Ectodermal cell (in vitro differentiated cells): ENCODE measurements at regions not wholly inside any gene's neighbourhood (a gene's known extent, or its start where the extent isn't known, plus 50 kb on each side); places are given as distances from the start of the nearest gene placed in this dataset.

Experiments
- H3K27ac ChIP-seq: 2 replicates; pipeline ENCODE4 v1.7.0; 2013; ENCODE audit warnings: mild to moderate bottlenecking, low read depth, low read length; ENCODE audit not compliant: insufficient read depth, poor library complexity, severe bottlenecking
- H3K27me3 ChIP-seq: 2 replicates; pipeline ENCODE4 v1.7.0; 2013; ENCODE audit warnings: mild to moderate bottlenecking, low read length; ENCODE audit not compliant: insufficient read depth, control insufficient read depth, poor library complexity, severe bottlenecking
- H3K36me3 ChIP-seq: one replicate; pipeline ENCODE4 v1.7.0; 2013; ENCODE audit warnings: low read length; ENCODE audit not compliant: control insufficient read depth, insufficient read depth
- H3K4me1 ChIP-seq: one replicate; pipeline ENCODE4 v1.7.0; 2013; ENCODE audit warnings: low read length; ENCODE audit not compliant: control insufficient read depth, insufficient read depth
- H3K4me3 ChIP-seq: 2 replicates; pipeline ENCODE4 v1.7.0; 2013; ENCODE audit warnings: low read depth, low read length, control low read depth; ENCODE audit not compliant: insufficient read depth
- H3K9me3 ChIP-seq: 2 replicates; pipeline ENCODE4 v1.7.0; 2013; ENCODE audit warnings: mild to moderate bottlenecking, low read length, moderate library complexity; ENCODE audit not compliant: control insufficient read depth
- WGBS, 2 experiments: methylation state at CpG; one replicate each; pipeline ENCODE4 v1.1.7; 2013; ENCODE audit warnings: missing lambda C conversion rate in 2 of 2; 5-methylcytosine and 5-hydroxymethylcytosine counted together

- H3K4me1 ChIP-seq: no peaks in the 10 kb centered on the region
- no peaks in the 10 kb centered on the region for H3K36me3 ChIP-seq
- no peaks in the 10 kb centered on the region for H3K27me3 ChIP-seq
- WGBS, 2 experiments: 66 to 68% methylated on average over 6 of the region's 6 CpGs
- no peak overlapping the region for H3K4me3 ChIP-seq
- H3K27ac ChIP-seq: no peak overlapping the region
- H3K9me3 ChIP-seq: no peaks in the 10 kb centered on the region
Observed at GRCh38 chr18:10378688-10379420, 75.6 kb upstream of the APCDD1 start.

DNA sequence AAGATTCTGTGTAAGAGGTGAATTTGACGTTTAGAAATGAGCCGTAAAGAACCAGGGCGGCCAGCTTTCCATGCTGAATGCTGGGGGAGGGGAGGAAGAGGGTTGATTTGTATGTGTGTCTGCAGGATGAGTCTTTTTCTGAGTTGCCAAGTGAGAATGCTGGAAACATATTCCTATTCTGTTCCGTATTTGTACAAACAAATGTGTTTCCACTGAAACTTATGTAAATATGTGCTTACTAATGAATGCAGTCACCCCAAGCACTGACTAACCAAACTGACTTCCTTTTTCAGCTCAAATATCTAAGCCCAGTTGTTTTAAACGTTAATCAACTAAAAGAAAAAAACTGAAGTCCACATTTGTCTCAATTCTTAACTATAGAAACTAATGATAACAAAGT lies 74.9 kb upstream of the APCDD1 start:
- no peaks in the 10 kb centered on the region for H3K36me3 ChIP-seq
- H3K4me1 ChIP-seq: no peaks in the 10 kb centered on the region
- no peak overlapping the region for H3K27ac ChIP-seq
- no peak overlapping the region for H3K4me3 ChIP-seq
- H3K27me3 ChIP-seq: no peaks in the 10 kb centered on the region
- H3K9me3 ChIP-seq: no peaks in the 10 kb centered on the region
- WGBS, 2 experiments: 81 to 88% methylated on average over 5 of the region's 5 CpGs

DNA sequence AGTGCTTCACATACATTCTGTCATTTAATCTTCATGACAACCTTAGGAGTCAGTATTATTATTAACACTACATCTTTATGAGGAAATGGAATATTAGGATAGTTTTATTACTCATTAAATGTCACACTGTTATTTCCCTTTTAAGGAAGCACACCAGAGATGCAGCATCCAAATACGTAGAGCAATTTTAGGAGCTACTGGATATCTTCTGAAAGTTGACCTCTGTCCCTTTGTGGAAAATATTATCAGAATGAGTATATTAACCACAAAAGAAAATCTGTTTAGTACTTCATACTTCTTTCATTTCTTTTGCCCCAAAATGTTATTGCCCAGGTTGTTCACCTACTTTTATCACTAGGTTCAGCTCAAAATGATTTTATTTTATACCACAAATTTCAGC lies 72.9 kb upstream of the APCDD1 start:
- H3K27me3 ChIP-seq: no peaks in the 10 kb centered on the region
- no peak overlapping the region for H3K27ac ChIP-seq
- peaks cover 13% of the 10 kb centered on the region for H3K4me1 ChIP-seq
- no peaks in the 10 kb centered on the region for H3K36me3 ChIP-seq
- WGBS, 2 experiments: 78% methylated on average over 1 of the region's 1 CpG; no CpG with 5 or more reads in 1 of the 2 experiments
- no peaks in the 10 kb centered on the region for H3K9me3 ChIP-seq
- no peak overlapping the region for H3K4me3 ChIP-seq

- 85 to 91% methylated on average over 4 of the region's 4 CpGs for WGBS, 2 experiments
- no peak overlapping the region for H3K4me3 ChIP-seq
- no peaks in the 10 kb centered on the region for H3K36me3 ChIP-seq
- no peaks in the 10 kb centered on the region for H3K9me3 ChIP-seq
- peaks cover 13% of the 10 kb centered on the region for H3K4me1 ChIP-seq
- no peaks in the 10 kb centered on the region for H3K27me3 ChIP-seq
- H3K27ac ChIP-seq: no peak overlapping the region
Observed at GRCh38 chr18:10381951-10382350, 72.5 kb upstream of the APCDD1 start.

GRCh38 chr18:10386049-10386448 lies 68.4 kb upstream of the APCDD1 start:
- no peaks in the 10 kb centered on the region for H3K9me3 ChIP-seq
- no peak overlapping the region for H3K27ac ChIP-seq
- H3K36me3 ChIP-seq: no peaks in the 10 kb centered on the region
- 90 to 94% methylated on average over 4 of the region's 4 CpGs for WGBS, 2 experiments
- H3K4me1 ChIP-seq: peaks cover 13% of the 10 kb centered on the region
- H3K27me3 ChIP-seq: no peaks in the 10 kb centered on the region
- H3K4me3 ChIP-seq: no peak overlapping the region

GRCh38 chr18:10386956-10387355 lies 67.5 kb upstream of the APCDD1 start:
- peaks cover 13% of the 10 kb centered on the region for H3K4me1 ChIP-seq
- H3K4me3 ChIP-seq: no peak overlapping the region
- H3K36me3 ChIP-seq: no peaks in the 10 kb centered on the region
- no peaks in the 10 kb centered on the region for H3K9me3 ChIP-seq
- 97% methylated on average over 2 of the region's 2 CpGs for WGBS, 2 experiments
- H3K27me3 ChIP-seq: no peaks in the 10 kb centered on the region
- no peak overlapping the region for H3K27ac ChIP-seq

GRCh38 chr18:10387399-10387798 lies 67.0 kb upstream of the APCDD1 start:
- 95 to 98% methylated on average over 3 of the region's 3 CpGs for WGBS, 2 experiments
- peaks cover 13% of the 10 kb centered on the region for H3K4me1 ChIP-seq
- H3K27ac ChIP-seq: no peak overlapping the region
- H3K4me3 ChIP-seq: no peak overlapping the region
- H3K36me3 ChIP-seq: no peaks in the 10 kb centered on the region
- H3K9me3 ChIP-seq: no peaks in the 10 kb centered on the region
- H3K27me3 ChIP-seq: no peaks in the 10 kb centered on the region

DNA sequence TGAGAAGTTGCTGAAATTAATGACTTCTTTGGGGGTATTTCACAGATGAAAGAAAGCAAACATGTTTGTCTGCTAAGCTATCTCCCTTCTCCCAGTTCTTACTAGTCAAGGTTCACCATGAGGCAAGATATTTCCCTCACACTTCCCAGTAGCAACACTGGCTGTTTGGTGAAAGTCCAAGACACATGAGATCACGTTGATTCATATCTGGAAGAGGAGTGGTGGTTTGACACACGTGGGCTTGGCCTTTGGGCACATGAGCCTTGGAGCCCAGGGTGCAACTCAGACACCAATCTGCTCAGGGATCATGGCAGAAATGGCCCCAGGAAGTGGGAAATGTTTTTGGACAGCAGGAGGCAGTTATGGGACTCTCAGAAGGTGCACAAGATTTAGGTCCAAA lies 66.1 kb upstream of the APCDD1 start:
- Histone ChIP-seq H3K4me1 (peaks cover 13% of the 10 kb centered on the region), H3K9me3 (no peaks in the 10 kb centered on the region)

DNA sequence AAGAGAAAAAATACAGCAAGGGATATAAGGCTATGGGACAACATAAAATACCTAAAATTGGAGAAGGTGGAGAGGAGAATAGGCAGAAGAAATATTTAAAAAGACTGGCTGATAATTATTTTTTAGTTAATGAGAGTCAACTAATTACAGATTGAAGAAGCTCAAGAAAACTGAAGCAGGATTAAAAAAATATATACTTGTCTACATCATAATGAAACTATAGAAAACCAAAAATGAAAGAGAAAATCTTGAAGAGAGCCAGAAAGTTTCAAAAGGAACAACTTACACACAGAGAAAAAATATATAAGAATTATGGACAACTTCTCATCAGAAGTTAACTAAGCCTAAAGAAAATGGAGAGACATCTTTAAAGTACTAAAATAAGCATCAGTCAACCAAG lies 62.9 kb upstream of the APCDD1 start:
- no peak overlapping the region for H3K27ac ChIP-seq
- H3K9me3 ChIP-seq: no peaks in the 10 kb centered on the region
- H3K4me3 ChIP-seq: no peak overlapping the region
- no peaks in the 10 kb centered on the region for H3K27me3 ChIP-seq
- peaks cover under 1% of the 10 kb centered on the region for H3K4me1 ChIP-seq
- H3K36me3 ChIP-seq: no peaks in the 10 kb centered on the region

More for the DNA sequence above, 66.1 kb upstream of the APCDD1 start:
- 91 to 95% methylated on average over 2 of the region's 2 CpGs for WGBS, 2 experiments
- Histone ChIP-seq H3K27me3 (no peaks in the 10 kb centered on the region), H3K4me3 (no peak overlapping the region), H3K27ac (no peak overlapping the region), H3K36me3 (no peaks in the 10 kb centered on the region)

DNA sequence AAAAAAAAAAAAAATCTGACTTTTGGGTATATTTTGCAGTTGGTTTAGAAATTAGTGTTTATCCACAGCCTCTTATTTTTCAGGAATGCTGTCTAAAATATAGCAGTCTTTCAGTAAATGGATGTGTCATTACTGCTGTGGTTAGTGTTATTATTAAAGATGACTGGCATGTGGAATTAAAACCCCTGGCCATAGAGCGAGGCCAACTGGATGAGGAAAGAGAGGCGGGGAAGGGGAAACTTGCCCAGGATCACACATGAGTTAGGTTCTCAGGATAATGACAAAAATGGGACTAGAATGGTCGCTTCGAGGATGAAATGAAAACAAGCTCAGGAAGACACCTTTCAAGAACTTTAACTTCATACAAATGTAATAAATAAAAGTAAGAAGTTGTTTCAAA lies 57.4 kb upstream of the APCDD1 start:
- Histone ChIP-seq H3K36me3 (no peaks in the 10 kb centered on the region), H3K27me3 (no peaks in the 10 kb centered on the region), H3K4me3 (no peak overlapping the region), H3K9me3 (no peaks in the 10 kb centered on the region), H3K4me1 (peaks cover 9% of the 10 kb centered on the region), H3K27ac (no peak overlapping the region)
- 95 to 99% methylated on average over 2 to 4 of the region's 4 CpGs for WGBS, 2 experiments

GRCh38 chr18:10398571-10398970 lies 55.9 kb upstream of the APCDD1 start:
- WGBS, 2 experiments: 72 to 77% methylated on average over 3 of the region's 3 CpGs
- no peaks in the 10 kb centered on the region for H3K27me3 ChIP-seq
- peaks cover 24% of the 10 kb centered on the region for H3K4me1 ChIP-seq
- H3K9me3 ChIP-seq: no peaks in the 10 kb centered on the region
- H3K4me3 ChIP-seq: no peak overlapping the region
- no peaks in the 10 kb centered on the region for H3K36me3 ChIP-seq
- H3K27ac ChIP-seq: no peak overlapping the region
